Mucosa of descending colon (tissue), 3 donors: ENCODE measurements at regions not wholly inside any gene's neighbourhood (a gene's known extent, or its start where the extent isn't known, plus 50 kb on each side); places are given as distances from the start of the nearest gene placed in this dataset.
"Not testable (repeated sequence)": the region's sequence is repeated elsewhere in the genome, so short reads cannot be mapped to it uniquely, and the experiment has no call there.

Experiments used
- ATAC-seq: fragments of 200-7000 bp; cut with Tn5 transposase; one replicate; pipeline ENCODE4 v1.9.1; 2020; ENCODE audit warnings: mild to moderate bottlenecking, moderate library complexity
- DNase-seq, 3 donors: peaks; one replicate each; pipeline ENCODE4 v3.0.0-alpha.2; 2020
- H3K36me3 ChIP-seq: fragments of 200-600 bp; one replicate; pipeline ENCODE4 v1.8.0; 2021; ENCODE audit warnings: low read depth, mild to moderate bottlenecking
- H3K4me1 ChIP-seq: fragments of 200-600 bp; one replicate; pipeline ENCODE4 v1.8.0; 2021; ENCODE audit warnings: low read depth, mild to moderate bottlenecking
- H3K4me3 ChIP-seq: fragments of 200-600 bp; one replicate; pipeline ENCODE4 v1.8.0; 2021; ENCODE audit warnings: mild to moderate bottlenecking
- H3K9me3 ChIP-seq: fragments of 200-600 bp; one replicate; pipeline ENCODE4 v1.8.0; 2021; ENCODE audit warnings: mild to moderate bottlenecking
- intact Hi-C, 2 donors: fragments of 100-400 bp; cut with DNase I in 1 of 2; cut with micrococcal nuclease in 1 of 2; formaldehyde crosslinking; loops; one replicate each; pipeline versions ENCODE4 v1.11.0 to v1.11.1; 2022; cut with DNase I, micrococcal nuclease
- TF ChIP-seq, protein P1 (sequence below): fragments of 200-600 bp; IDR thresholded peaks from one replicate; pipeline ENCODE4 v1.8.0; 2022; ENCODE audit warnings: antibody characterized with exemption, mild to moderate bottlenecking
- donor health status: DM: no; HTN: no; CAD: no; lungs with moderate emphysema.
- donor health status: DM: no; HTN: no; CAD: no.
- donor health status: DM: no; HTN: yes; CAD: no.

DNA sequence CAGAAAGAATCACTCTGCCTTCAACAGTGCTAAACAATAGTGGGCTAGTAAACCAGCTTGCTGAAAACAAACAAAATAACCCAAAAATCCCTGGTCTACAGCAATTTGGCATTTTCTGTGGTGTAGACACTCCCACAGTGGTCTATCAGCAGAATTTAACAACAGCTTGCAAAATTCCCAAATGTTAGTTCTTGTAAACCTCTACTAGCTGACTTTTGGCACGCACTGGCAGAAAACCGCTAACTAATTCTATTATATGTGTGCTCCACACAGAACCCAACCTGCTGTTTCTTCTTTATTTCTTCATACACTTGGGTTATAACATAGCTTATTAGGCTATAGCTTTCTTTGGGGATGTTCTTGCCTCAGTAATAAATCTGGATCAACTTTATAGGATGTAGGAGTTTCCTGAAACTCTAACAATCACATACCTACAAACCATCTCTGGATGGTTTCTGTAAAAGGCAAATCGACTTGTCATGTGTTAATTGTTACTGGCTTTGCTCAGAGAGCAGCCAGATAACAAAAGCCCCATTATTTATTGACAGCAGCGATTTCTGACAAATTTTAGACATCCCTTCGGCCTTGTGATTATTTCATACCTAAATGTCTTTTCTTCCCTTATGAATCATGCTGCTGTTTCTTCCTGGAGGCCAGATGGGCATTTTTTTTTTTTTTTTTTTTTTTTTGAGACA lies 82.7 kb upstream of the NAA35 start:
- no peak overlapping the region for H3K4me3 ChIP-seq
- DNase-seq (no peak), ATAC-seq (no peak)
- H3K4me1 ChIP-seq, result no peaks in the 10 kb centered on the region
- no peaks in the 10 kb centered on the region for H3K36me3 ChIP-seq
- intact Hi-C loops, result no loop called here
- TF ChIP-seq, protein P1, sequence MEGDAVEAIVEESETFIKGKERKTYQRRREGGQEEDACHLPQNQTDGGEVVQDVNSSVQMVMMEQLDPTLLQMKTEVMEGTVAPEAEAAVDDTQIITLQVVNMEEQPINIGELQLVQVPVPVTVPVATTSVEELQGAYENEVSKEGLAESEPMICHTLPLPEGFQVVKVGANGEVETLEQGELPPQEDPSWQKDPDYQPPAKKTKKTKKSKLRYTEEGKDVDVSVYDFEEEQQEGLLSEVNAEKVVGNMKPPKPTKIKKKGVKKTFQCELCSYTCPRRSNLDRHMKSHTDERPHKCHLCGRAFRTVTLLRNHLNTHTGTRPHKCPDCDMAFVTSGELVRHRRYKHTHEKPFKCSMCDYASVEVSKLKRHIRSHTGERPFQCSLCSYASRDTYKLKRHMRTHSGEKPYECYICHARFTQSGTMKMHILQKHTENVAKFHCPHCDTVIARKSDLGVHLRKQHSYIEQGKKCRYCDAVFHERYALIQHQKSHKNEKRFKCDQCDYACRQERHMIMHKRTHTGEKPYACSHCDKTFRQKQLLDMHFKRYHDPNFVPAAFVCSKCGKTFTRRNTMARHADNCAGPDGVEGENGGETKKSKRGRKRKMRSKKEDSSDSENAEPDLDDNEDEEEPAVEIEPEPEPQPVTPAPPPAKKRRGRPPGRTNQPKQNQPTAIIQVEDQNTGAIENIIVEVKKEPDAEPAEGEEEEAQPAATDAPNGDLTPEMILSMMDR, result no peak
- H3K9me3 ChIP-seq, result no peaks in the 10 kb centered on the region

DNA sequence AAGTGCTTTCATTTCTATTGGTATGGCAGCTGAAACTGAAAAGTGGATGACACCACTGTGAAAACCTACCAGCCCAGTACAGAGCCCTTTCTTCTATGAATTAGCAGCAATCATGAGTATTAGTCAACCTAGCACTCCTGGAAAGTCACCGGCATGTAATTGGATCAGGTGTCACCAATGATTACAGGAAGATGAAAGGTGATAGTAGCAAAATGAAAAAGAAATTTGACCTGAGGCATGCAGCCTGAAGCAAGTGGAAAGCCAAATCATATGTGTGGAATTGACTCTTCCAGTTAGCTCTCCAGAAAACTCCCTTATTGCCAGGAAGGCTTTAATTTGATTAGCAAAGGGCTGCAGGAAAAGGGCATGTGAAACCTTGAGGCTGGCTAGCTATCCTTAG lies 81.2 kb upstream of the NAA35 start:
- Histone ChIP-seq H3K36me3 (no peaks in the 10 kb centered on the region), H3K4me1 (no peaks in the 10 kb centered on the region), H3K4me3 (no peak overlapping the region), H3K9me3 (no peaks in the 10 kb centered on the region)
- intact Hi-C loops, result no loop called here
- no peak for ATAC-seq
- TF ChIP-seq, protein P1, result no peak
- DNase-seq, result no peak

DNA sequence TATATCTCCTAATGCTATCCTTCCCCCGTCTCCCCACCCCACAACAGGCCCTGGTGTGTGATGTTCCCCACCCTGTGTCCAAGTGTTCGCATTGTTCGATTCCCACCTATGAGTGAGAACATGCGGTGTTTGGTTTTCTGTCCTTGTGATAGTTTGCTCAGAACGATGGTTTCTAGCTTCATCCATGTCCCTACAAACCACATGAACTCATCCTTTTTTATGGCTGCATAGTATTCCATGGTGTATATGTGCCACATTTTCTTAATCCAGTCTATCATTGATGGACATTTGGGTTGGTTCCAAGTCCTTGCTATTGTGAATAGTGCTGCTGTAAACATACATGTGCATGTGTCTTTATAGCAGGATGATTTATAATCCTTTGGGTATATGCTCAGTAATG lies 79.1 kb upstream of the NAA35 start:
- ATAC-seq, H3K36me3 ChIP-seq, H3K4me1 ChIP-seq, H3K9me3 ChIP-seq, DNase-seq, intact Hi-C loops, H3K4me3 ChIP-seq: not testable (repeated sequence)

DNA sequence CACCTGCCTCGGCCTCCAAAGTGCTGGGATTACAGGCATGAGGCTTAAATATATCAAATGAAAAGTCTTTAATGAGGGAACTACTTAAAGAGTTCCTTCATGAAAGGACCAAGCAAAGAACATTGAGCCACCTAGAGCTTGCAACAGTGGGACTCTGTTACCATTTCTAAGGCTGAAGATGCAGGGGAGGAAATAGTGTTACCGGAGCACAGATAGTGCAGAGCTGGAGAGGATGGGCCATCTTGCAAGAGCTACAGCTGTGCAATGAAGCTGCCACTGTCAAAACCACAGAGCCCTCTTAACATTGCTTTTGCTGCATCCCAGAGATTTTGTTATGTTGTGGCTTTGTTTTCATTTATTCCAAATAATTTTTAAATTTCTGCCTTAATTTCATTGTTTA lies 77.1 kb upstream of the NAA35 start:
- DNase-seq (no peak), ATAC-seq (no peak)
- H3K4me3 ChIP-seq, result no peak overlapping the region
- H3K4me1 ChIP-seq, result no peaks in the 10 kb centered on the region
- no peaks in the 10 kb centered on the region for H3K36me3 ChIP-seq
- TF ChIP-seq, protein P1, result no peak
- no peaks in the 10 kb centered on the region for H3K9me3 ChIP-seq
- intact Hi-C loops, result no loop called here

DNA sequence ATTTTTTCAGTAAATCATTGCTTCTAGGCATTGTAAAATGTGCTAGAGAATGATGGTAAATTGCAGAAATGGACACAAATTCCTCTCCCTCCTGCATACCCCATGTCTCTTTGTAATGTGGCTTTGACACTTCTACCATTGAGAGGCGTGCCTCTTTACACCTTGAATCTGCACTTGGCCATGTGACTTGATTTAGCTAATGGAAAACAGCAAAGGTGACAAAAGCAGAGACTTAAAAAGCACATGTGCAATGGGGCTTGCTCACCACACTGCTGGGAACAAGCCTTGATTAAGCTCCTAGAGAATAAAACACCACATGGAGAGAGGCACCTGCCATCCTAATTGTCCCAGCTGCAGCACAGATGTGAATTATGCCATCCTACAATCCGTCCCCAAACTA lies 69.9 kb upstream of the NAA35 start:
- H3K36me3 ChIP-seq, result no peaks in the 10 kb centered on the region
- H3K4me1 ChIP-seq, result no peaks in the 10 kb centered on the region
- no peak overlapping the region for H3K4me3 ChIP-seq
- ATAC-seq (no peak), DNase-seq (no peak)
- intact Hi-C loops, result no loop called here
- TF ChIP-seq, protein P1, result no peak
- H3K9me3 ChIP-seq, result no peaks in the 10 kb centered on the region

DNA sequence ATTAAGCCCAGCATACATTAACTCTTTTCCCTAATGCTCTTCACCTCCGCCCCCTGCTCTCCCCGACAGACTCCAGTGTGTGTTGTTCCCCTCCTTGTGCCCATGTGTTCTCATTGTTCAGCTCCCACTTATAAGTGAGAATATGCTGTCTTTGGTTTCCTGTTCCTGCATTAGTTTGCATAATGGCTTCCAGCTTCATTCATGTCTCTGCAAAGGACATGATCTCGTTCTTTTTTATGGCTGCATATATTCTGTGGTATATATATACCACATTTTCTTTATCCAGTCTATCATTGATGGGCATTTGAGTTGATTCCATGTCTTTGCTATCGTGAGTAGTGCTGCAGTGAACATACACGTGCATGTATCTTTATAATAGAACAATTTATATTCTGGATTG lies 69.3 kb upstream of the NAA35 start:
- H3K4me1 ChIP-seq, H3K4me3 ChIP-seq, H3K36me3 ChIP-seq, DNase-seq, intact Hi-C loops, ATAC-seq, H3K9me3 ChIP-seq: not testable (repeated sequence)

DNA sequence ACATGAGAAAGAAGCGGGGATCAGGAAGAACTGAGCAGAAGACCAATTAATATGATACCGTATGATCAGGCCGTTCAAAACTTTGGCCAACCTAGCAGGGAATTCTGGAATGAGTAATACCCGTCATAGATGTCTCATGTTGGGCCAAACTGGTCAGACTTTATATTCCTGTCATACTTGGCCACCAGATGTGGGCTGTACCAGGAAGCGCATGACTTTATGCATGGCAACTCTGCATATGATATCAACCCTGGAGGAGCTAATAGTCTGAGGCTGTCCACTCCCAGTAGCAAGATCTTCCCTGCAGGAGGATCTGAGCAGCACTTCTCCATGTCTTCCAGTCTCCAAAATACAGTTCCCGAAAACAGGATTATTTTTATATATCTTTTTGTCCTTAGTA lies 68.5 kb upstream of the NAA35 start:
- H3K4me1 ChIP-seq, result no peaks in the 10 kb centered on the region
- TF ChIP-seq, protein P1, result no peak
- H3K36me3 ChIP-seq, result no peaks in the 10 kb centered on the region
- intact Hi-C loops, result no loop called here
- no peak overlapping the region for H3K4me3 ChIP-seq
- ATAC-seq (no peak), DNase-seq (no peak)
- no peaks in the 10 kb centered on the region for H3K9me3 ChIP-seq
